ENCODE measurements at regions not wholly inside any gene's neighbourhood (a gene's known extent, or its start where the extent isn't known, plus 50 kb on each side); places are given as distances from the start of the nearest gene placed in this dataset.

GRCh38 chr12:114812858-114813761 is 129.1 kb upstream of the TBX3 start:
- TF ChIP-seq POLR2A (IDR thresholded peaks at IDR 0.05; ENCODE audit: low read depth, low read length), result no peak
- TF ChIP-seq CTCF (IDR thresholded peaks at IDR 0.05; ENCODE audit: extremely low read depth in 1 of 2, insufficient read depth in 1 of 2, low read depth in 1 of 2, low read length in 2 of 2), result no peak
- TF ChIP-seq POLR2AphosphoS5 (IDR thresholded peaks at IDR 0.05; ENCODE audit: insufficient read depth, low read depth, low read length), result no peak
- TF ChIP-seq EZH2 (IDR thresholded peaks at IDR 0.05; ENCODE audit: borderline replicate concordance, low read depth, low read length, severe bottlenecking), result no peak
- TF ChIP-seq FOS (IDR thresholded peaks at IDR 0.05; ENCODE audit: borderline replicate concordance, insufficient read depth, low read length), result no peak

All from endothelial cell of umbilical vein (primary cell).